Activated naive CD8-positive, alpha-beta T cell (primary cell): ENCODE measurements at regions not wholly inside any gene's neighbourhood (a gene's known extent, or its start where the extent isn't known, plus 50 kb on each side); places are given as distances from the start of the nearest gene placed in this dataset.
"Not testable (repeated sequence)": the region's sequence is repeated elsewhere in the genome, so short reads cannot be mapped to it uniquely, and the experiment has no call there.

ENCODE experiments used
- H3K27ac Mint-ChIP-seq: one replicate; pipeline ENCODE4 v1.8.0; 2021; ENCODE audit warnings: mixed read lengths
- H3K27me3 Mint-ChIP-seq: one replicate; pipeline ENCODE4 v1.8.0; 2021; ENCODE audit warnings: mixed read lengths
- H3K36me3 Mint-ChIP-seq: one replicate; pipeline ENCODE4 v1.8.0; 2021; ENCODE audit warnings: mixed read lengths
- H3K4me1 Mint-ChIP-seq: one replicate; pipeline ENCODE4 v1.8.0; 2021; ENCODE audit warnings: low read depth, mixed read lengths
- H3K4me3 Mint-ChIP-seq: one replicate; pipeline ENCODE4 v1.8.0; 2021; ENCODE audit warnings: mild to moderate bottlenecking, mixed read lengths
- H3K9me3 Mint-ChIP-seq: one replicate; pipeline ENCODE4 v1.8.0; 2021; ENCODE audit warnings: low read depth, mixed read lengths

- H3K27me3 Mint-ChIP-seq, H3K4me3 Mint-ChIP-seq, H3K36me3 Mint-ChIP-seq, H3K9me3 Mint-ChIP-seq, H3K4me1 Mint-ChIP-seq, H3K27ac Mint-ChIP-seq: not testable (repeated sequence)
Observed at GRCh38 chr9:67708109-67708508, 150.6 kb upstream of the ANKRD20A1 start.

GRCh38 chr9:67711429-67711828, 147.3 kb upstream of the ANKRD20A1 start:
- not testable (repeated sequence) for H3K36me3 Mint-ChIP-seq, H3K27me3 Mint-ChIP-seq, H3K9me3 Mint-ChIP-seq, H3K4me3 Mint-ChIP-seq, H3K27ac Mint-ChIP-seq, H3K4me1 Mint-ChIP-seq

- H3K4me3 Mint-ChIP-seq, H3K36me3 Mint-ChIP-seq, H3K27me3 Mint-ChIP-seq, H3K27ac Mint-ChIP-seq, H3K4me1 Mint-ChIP-seq, H3K9me3 Mint-ChIP-seq: not testable (repeated sequence)
Observed at GRCh38 chr9:67711931-67712330, 146.8 kb upstream of the ANKRD20A1 start.

GRCh38 chr9:67712956-67713355, 145.8 kb upstream of the ANKRD20A1 start:
- H3K4me3 Mint-ChIP-seq: peak overlapping the region; percentile 47
- not testable (repeated sequence) for H3K4me1 Mint-ChIP-seq, H3K27ac Mint-ChIP-seq, H3K27me3 Mint-ChIP-seq, H3K36me3 Mint-ChIP-seq, H3K9me3 Mint-ChIP-seq

- not testable (repeated sequence) for H3K36me3 Mint-ChIP-seq, H3K27me3 Mint-ChIP-seq, H3K4me1 Mint-ChIP-seq, H3K9me3 Mint-ChIP-seq, H3K27ac Mint-ChIP-seq, H3K4me3 Mint-ChIP-seq
Observed at GRCh38 chr9:67717830-67718388, 140.8 kb upstream of the ANKRD20A1 start.

- not testable (repeated sequence) for H3K4me1 Mint-ChIP-seq, H3K36me3 Mint-ChIP-seq, H3K27me3 Mint-ChIP-seq, H3K9me3 Mint-ChIP-seq, H3K27ac Mint-ChIP-seq, H3K4me3 Mint-ChIP-seq
Observed at GRCh38 chr9:67720491-67720890, 138.2 kb upstream of the ANKRD20A1 start.

GRCh38 chr9:67722460-67723090, 136.2 kb upstream of the ANKRD20A1 start:
- H3K27me3 Mint-ChIP-seq, H3K9me3 Mint-ChIP-seq, H3K4me3 Mint-ChIP-seq, H3K36me3 Mint-ChIP-seq, H3K4me1 Mint-ChIP-seq, H3K27ac Mint-ChIP-seq: not testable (repeated sequence)

GRCh38 chr9:67723185-67723584, 135.5 kb upstream of the ANKRD20A1 start:
- not testable (repeated sequence) for H3K4me1 Mint-ChIP-seq, H3K36me3 Mint-ChIP-seq, H3K9me3 Mint-ChIP-seq, H3K27me3 Mint-ChIP-seq, H3K27ac Mint-ChIP-seq
- H3K4me3 Mint-ChIP-seq: peak overlapping the region; percentile 63

GRCh38 chr9:67724885-67725284, 133.8 kb upstream of the ANKRD20A1 start:
- H3K9me3 Mint-ChIP-seq, H3K4me1 Mint-ChIP-seq, H3K27ac Mint-ChIP-seq, H3K27me3 Mint-ChIP-seq, H3K36me3 Mint-ChIP-seq, H3K4me3 Mint-ChIP-seq: not testable (repeated sequence)

- not testable (repeated sequence) for H3K36me3 Mint-ChIP-seq, H3K27me3 Mint-ChIP-seq, H3K4me1 Mint-ChIP-seq, H3K27ac Mint-ChIP-seq, H3K9me3 Mint-ChIP-seq
- peak overlapping the region; percentile 59 for H3K4me3 Mint-ChIP-seq
Observed at GRCh38 chr9:67726213-67726988, 132.3 kb upstream of the ANKRD20A1 start.

- not testable (repeated sequence) for H3K27ac Mint-ChIP-seq, H3K9me3 Mint-ChIP-seq, H3K4me3 Mint-ChIP-seq, H3K36me3 Mint-ChIP-seq, H3K27me3 Mint-ChIP-seq, H3K4me1 Mint-ChIP-seq
Observed at GRCh38 chr9:67763133-67763532, 95.6 kb upstream of the ANKRD20A1 start.

GRCh38 chr9:67771807-67772206, 86.9 kb upstream of the ANKRD20A1 start:
- not testable (repeated sequence) for H3K36me3 Mint-ChIP-seq, H3K27ac Mint-ChIP-seq, H3K9me3 Mint-ChIP-seq, H3K27me3 Mint-ChIP-seq, H3K4me1 Mint-ChIP-seq, H3K4me3 Mint-ChIP-seq

GRCh38 chr9:67800170-67800569, 58.6 kb upstream of the ANKRD20A1 start:
- H3K27ac Mint-ChIP-seq, H3K27me3 Mint-ChIP-seq, H3K9me3 Mint-ChIP-seq, H3K36me3 Mint-ChIP-seq, H3K4me1 Mint-ChIP-seq, H3K4me3 Mint-ChIP-seq: not testable (repeated sequence)
